ENCODE measurements at regions not wholly inside any gene's neighbourhood (a gene's known extent, or its start where the extent isn't known, plus 50 kb on each side); places are given as distances from the start of the nearest gene placed in this dataset.

DNA sequence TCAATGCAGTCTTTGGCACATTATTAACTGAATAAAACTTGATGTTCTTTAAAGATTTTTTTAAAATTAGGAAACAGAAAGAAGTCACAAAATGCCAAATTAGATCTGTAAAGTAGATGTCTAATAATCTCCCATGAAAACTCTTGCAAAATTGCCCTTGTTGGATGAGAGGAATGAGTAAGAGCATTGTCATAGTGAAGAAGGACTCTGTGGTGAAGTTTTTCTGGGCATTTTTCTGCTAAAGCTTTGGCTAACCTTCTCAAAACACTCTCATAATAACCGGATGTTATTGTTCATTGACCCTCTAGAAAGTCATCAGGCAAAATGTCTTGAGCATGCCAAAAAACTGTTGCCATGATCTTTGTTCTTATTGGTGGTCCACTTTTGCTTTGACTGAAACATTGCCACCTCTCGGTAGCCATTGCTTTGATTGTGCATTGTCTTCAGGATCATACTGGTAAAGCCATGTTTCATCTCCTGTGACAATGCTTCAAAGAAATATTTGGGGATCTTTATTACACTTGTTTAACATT is 549.3 kb downstream of the LIG4 start:
- WGBS (ENCODE audit: insufficient coverage) = 89% methylated on average over 2 of the region's 2 CpGs

DNA sequence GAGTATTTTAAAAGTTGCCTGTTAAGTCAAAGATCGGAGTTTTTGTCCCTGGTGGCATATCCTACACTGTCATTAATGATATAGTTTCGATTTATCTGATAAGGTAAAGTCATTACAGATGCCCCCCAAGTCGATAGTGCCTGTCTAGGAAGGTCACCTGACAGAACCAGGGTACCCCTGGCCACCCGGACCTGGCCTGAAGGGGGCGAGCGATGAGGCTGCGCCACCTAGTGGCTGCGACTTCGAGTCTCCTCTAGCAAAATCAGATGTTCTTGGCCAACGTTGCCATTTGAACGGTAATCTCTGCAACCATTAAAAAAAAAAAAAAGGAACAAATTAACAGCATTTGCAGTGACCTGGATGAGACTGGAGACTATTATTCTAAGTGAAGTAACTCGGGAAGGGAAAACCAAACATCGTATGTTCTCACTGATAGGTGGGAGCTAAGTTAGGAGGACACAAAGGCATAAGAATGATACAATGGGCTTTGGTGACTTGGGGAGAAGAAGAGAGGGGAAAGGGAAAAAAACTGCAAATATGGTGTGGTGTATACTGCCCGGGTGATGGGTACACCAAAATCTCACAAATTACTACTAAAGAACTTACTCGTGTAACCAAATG is 565.1 kb downstream of the LIG4 start:
- no peaks in the 10 kb centered on the region for H3K4me1 Mint-ChIP-seq
- Histone ChIP-seq H3K27me3 (ENCODE audit: control insufficient read depth, insufficient read depth, low read length) (no peaks in the 10 kb centered on the region), H3K9me3 (ENCODE audit: control insufficient read depth, insufficient read depth, low read length) (no peaks in the 10 kb centered on the region), H3K27ac (ENCODE audit: low read length) (no peak overlapping the region), H3K36me3 (ENCODE audit: control insufficient read depth, insufficient read depth, low read length) (no peaks in the 10 kb centered on the region), H3K4me1 (ENCODE audit: control insufficient read depth, insufficient read depth, low read length) (no peaks in the 10 kb centered on the region), H3K4me3 (ENCODE audit: low read length) (no peak overlapping the region)
- H3K4me3 Mint-ChIP-seq = no peak overlapping the region
- ATAC-seq (peak in 2 of 3 donors; percentile 53 to 62), DNase-seq (peak; percentile 15 to 23)
- no peak overlapping the region for H3K27ac Mint-ChIP-seq
- intact Hi-C loops (cut with micrococcal nuclease) = no loop called here
- TF ChIP-seq, protein P1, sequence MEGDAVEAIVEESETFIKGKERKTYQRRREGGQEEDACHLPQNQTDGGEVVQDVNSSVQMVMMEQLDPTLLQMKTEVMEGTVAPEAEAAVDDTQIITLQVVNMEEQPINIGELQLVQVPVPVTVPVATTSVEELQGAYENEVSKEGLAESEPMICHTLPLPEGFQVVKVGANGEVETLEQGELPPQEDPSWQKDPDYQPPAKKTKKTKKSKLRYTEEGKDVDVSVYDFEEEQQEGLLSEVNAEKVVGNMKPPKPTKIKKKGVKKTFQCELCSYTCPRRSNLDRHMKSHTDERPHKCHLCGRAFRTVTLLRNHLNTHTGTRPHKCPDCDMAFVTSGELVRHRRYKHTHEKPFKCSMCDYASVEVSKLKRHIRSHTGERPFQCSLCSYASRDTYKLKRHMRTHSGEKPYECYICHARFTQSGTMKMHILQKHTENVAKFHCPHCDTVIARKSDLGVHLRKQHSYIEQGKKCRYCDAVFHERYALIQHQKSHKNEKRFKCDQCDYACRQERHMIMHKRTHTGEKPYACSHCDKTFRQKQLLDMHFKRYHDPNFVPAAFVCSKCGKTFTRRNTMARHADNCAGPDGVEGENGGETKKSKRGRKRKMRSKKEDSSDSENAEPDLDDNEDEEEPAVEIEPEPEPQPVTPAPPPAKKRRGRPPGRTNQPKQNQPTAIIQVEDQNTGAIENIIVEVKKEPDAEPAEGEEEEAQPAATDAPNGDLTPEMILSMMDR (IDR thresholded peaks at IDR 0.05) = peak; percentile 27
- 19% methylated on average over 11 of the region's 15 CpGs for WGBS (ENCODE audit: insufficient coverage)
- no peaks in the 10 kb centered on the region for H3K9me3 Mint-ChIP-seq
- H3K36me3 Mint-ChIP-seq = no peaks in the 10 kb centered on the region
- no peaks in the 10 kb centered on the region for H3K27me3 Mint-ChIP-seq (ENCODE audit: low read depth in 2 of 2)

More for the DNA sequence above, 549.3 kb downstream of the LIG4 start:
- no peaks in the 10 kb centered on the region for H3K27me3 ChIP-seq (ENCODE audit: control insufficient read depth, insufficient read depth, low read length)
- H3K9me3 ChIP-seq (ENCODE audit: control insufficient read depth, insufficient read depth, low read length) = no peaks in the 10 kb centered on the region
- no peak overlapping the region for H3K27ac ChIP-seq (ENCODE audit: low read length)
- no peak overlapping the region for H3K4me3 Mint-ChIP-seq
- H3K4me1 Mint-ChIP-seq = no peaks in the 10 kb centered on the region
- no peak overlapping the region for H3K4me3 ChIP-seq (ENCODE audit: low read length)
- no peaks in the 10 kb centered on the region for H3K36me3 Mint-ChIP-seq
- TF ChIP-seq, protein P1 (IDR thresholded peaks at IDR 0.05) = no peak
- DNase-seq = no peak
- no peak for ATAC-seq
- H3K9me3 Mint-ChIP-seq = peaks cover 8 to 11% of the 10 kb centered on the region in 2 donors
- no peaks in the 10 kb centered on the region for H3K36me3 ChIP-seq (ENCODE audit: control insufficient read depth, insufficient read depth, low read length)
- intact Hi-C loops (cut with micrococcal nuclease) = no loop called here
- no peak overlapping the region for H3K27ac Mint-ChIP-seq
- no peaks in the 10 kb centered on the region for H3K27me3 Mint-ChIP-seq (ENCODE audit: low read depth in 2 of 2)
- no peaks in the 10 kb centered on the region for H3K4me1 ChIP-seq (ENCODE audit: control insufficient read depth, insufficient read depth, low read length)

DNA sequence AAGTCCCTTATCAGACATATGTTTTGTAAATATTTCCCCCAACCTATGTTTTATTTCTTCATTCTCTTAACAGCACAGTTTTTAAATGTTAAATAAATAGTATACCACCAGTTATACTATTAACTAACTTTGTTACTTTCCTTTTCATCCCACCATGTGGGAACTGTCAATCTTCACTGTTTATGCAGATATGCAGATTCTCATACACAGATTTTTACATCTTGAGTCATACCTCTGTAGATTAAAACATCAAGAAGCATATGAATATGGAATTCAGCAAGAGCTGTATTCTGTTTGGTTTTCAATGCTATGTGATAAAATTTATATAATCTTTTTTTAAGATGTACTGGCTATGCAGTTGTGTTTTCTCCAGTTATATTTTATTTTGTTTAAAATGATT is 566.3 kb downstream of the LIG4 start:
- intact Hi-C loops (cut with micrococcal nuclease) = loop anchor here (2.0 kb wide), 2 partner anchors 276 to 438 kb away; no protein-coding TSS in a partner anchor
- ATAC-seq (no peak), DNase-seq (no peak)
- no peaks in the 10 kb centered on the region for H3K9me3 ChIP-seq (ENCODE audit: control insufficient read depth, insufficient read depth, low read length)
- no peaks in the 10 kb centered on the region for H3K36me3 ChIP-seq (ENCODE audit: control insufficient read depth, insufficient read depth, low read length)
- peaks cover 0 to 3% of the 10 kb centered on the region in 2 donors for H3K9me3 Mint-ChIP-seq
- no peaks in the 10 kb centered on the region for H3K4me1 Mint-ChIP-seq
- H3K4me3 Mint-ChIP-seq = no peak overlapping the region
- H3K27ac ChIP-seq (ENCODE audit: low read length) = no peak overlapping the region
- no peaks in the 10 kb centered on the region for H3K4me1 ChIP-seq (ENCODE audit: control insufficient read depth, insufficient read depth, low read length)
- no peaks in the 10 kb centered on the region for H3K27me3 Mint-ChIP-seq (ENCODE audit: low read depth in 2 of 2)
- H3K36me3 Mint-ChIP-seq = no peaks in the 10 kb centered on the region
- TF ChIP-seq, protein P1 (IDR thresholded peaks at IDR 0.05) = no peak
- H3K27me3 ChIP-seq (ENCODE audit: control insufficient read depth, insufficient read depth, low read length) = no peaks in the 10 kb centered on the region
- H3K4me3 ChIP-seq (ENCODE audit: low read length) = no peak overlapping the region
- no peak overlapping the region for H3K27ac Mint-ChIP-seq

- TF ChIP-seq, protein P1 (IDR thresholded peaks at IDR 0.05) = no peak
- no peaks in the 10 kb centered on the region for H3K27me3 ChIP-seq (ENCODE audit: control insufficient read depth, insufficient read depth, low read length)
- DNase-seq = no peak
- no peaks in the 10 kb centered on the region for H3K9me3 ChIP-seq (ENCODE audit: control insufficient read depth, insufficient read depth, low read length)
- no peaks in the 10 kb centered on the region for H3K4me1 Mint-ChIP-seq
- H3K4me1 ChIP-seq (ENCODE audit: control insufficient read depth, insufficient read depth, low read length) = no peaks in the 10 kb centered on the region
- H3K27ac Mint-ChIP-seq = no peak overlapping the region
- 10% methylated on average over 2 of the region's 4 CpGs for WGBS (ENCODE audit: insufficient coverage)
- no peak overlapping the region for H3K27ac ChIP-seq (ENCODE audit: low read length)
- no peak overlapping the region for H3K4me3 Mint-ChIP-seq
- peaks cover 0 to 5% of the 10 kb centered on the region in 2 donors for H3K9me3 Mint-ChIP-seq
- no peaks in the 10 kb centered on the region for H3K36me3 Mint-ChIP-seq
- intact Hi-C loops (cut with micrococcal nuclease) = no loop called here
- no peaks in the 10 kb centered on the region for H3K27me3 Mint-ChIP-seq (ENCODE audit: low read depth in 2 of 2)
- no peak overlapping the region for H3K4me3 ChIP-seq (ENCODE audit: low read length)
- no peak for ATAC-seq
- H3K36me3 ChIP-seq (ENCODE audit: control insufficient read depth, insufficient read depth, low read length) = no peaks in the 10 kb centered on the region
Observed at GRCh38 chr13:107644136-107644535, 571.2 kb downstream of the LIG4 start.

All from natural killer cell (primary cell).